ENCODE measurements at regions not wholly inside any gene's neighbourhood (a gene's known extent, or its start where the extent isn't known, plus 50 kb on each side); places are given as distances from the start of the nearest gene placed in this dataset.

DNA sequence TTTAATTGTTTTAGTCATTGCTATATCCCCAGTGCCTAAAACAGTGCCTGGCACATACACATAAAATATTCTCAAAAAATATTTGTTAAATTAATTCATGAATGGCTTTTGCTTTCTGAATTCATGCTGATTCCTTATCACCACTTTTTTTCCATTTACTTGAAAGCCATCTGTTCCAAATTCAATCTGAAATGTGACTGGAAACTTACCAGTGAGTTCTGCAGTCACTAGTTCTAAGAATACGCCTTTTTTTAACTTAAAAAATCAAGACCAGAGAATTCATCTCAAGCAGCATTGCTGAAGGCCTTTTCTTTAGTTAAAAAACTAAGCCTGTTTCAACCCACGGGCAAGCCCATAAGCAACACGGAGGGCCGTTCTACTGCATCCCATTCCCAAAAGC lies 114.0 kb upstream of the ERCC4 start:
- TF ChIP-seq, protein P1, sequence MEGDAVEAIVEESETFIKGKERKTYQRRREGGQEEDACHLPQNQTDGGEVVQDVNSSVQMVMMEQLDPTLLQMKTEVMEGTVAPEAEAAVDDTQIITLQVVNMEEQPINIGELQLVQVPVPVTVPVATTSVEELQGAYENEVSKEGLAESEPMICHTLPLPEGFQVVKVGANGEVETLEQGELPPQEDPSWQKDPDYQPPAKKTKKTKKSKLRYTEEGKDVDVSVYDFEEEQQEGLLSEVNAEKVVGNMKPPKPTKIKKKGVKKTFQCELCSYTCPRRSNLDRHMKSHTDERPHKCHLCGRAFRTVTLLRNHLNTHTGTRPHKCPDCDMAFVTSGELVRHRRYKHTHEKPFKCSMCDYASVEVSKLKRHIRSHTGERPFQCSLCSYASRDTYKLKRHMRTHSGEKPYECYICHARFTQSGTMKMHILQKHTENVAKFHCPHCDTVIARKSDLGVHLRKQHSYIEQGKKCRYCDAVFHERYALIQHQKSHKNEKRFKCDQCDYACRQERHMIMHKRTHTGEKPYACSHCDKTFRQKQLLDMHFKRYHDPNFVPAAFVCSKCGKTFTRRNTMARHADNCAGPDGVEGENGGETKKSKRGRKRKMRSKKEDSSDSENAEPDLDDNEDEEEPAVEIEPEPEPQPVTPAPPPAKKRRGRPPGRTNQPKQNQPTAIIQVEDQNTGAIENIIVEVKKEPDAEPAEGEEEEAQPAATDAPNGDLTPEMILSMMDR (IDR thresholded peaks at IDR 0.05) = no peak
- TF ChIP-seq EP300 (IDR thresholded peaks at IDR 0.05) = no peak

Data from stomach (tissue), 4 donors.